Activated CD8-positive, alpha-beta T cell treated with anti-CD3 and anti-CD28 coated beads for 36 hours (primary cell): ENCODE measurements at regions not wholly inside any gene's neighbourhood (a gene's known extent, or its start where the extent isn't known, plus 50 kb on each side); places are given as distances from the start of the nearest gene placed in this dataset.

Source experiments
- ATAC-seq: fragments of 200-7000 bp; cut with Tn5 transposase; one replicate; pipeline ENCODE4 v1.10.0; 2021; ENCODE audit warnings: mild to moderate bottlenecking, moderate library complexity
- CTCF ChIA-PET: fragments of 350-600 bp; sonication (Branson Sonifier 250); formaldehyde crosslinking; loops from one replicate; lab custom pipeline; 2021; ENCODE audit warnings: antibody characterized with exemption; lab: Charles Lee
- POLR2A ChIA-PET: fragments of 350-600 bp; sonication (Branson Sonifier 250); formaldehyde crosslinking; loops from one replicate; lab custom pipeline; 2021; ENCODE audit warnings: antibody characterized with exemption; lab: Charles Lee
- DNase-seq: peaks from one replicate; pipeline ENCODE4 v3.0.0-alpha.2; 2020
- H3K27ac Mint-ChIP-seq: one replicate; pipeline ENCODE4 v1.8.0; 2021; ENCODE audit warnings: mild to moderate bottlenecking, mixed read lengths
- H3K27me3 Mint-ChIP-seq: one replicate; pipeline ENCODE4 v1.8.0; 2021; ENCODE audit warnings: mixed read lengths
- H3K36me3 Mint-ChIP-seq: one replicate; pipeline ENCODE4 v1.8.0; 2021; ENCODE audit warnings: low read depth, mixed read lengths
- H3K4me1 Mint-ChIP-seq: one replicate; pipeline ENCODE4 v1.8.0; 2021; ENCODE audit warnings: low read depth, mixed read lengths
- H3K4me3 Mint-ChIP-seq: one replicate; pipeline ENCODE4 v1.8.0; 2021; ENCODE audit warnings: mild to moderate bottlenecking, moderate library complexity, mixed read lengths
- H3K9me3 Mint-ChIP-seq: one replicate; pipeline ENCODE4 v1.8.0; 2021; ENCODE audit warnings: mixed read lengths
- CTCF ChIP-seq: fragments of 200-600 bp; IDR thresholded peaks from one replicate; pipeline ENCODE4 v1.8.0; 2022; ENCODE audit warnings: antibody characterized with exemption, mild to moderate bottlenecking
- intact Hi-C: fragments of 100-400 bp; cut with micrococcal nuclease; formaldehyde crosslinking; loops from one replicate; pipeline ENCODE4 v1.10.0; 2022

GRCh38 chr3:182682263-182683241 lies 110.8 kb upstream of the ATP11B start:
- H3K4me1 Mint-ChIP-seq: peaks cover 8% of the 10 kb centered on the region
- POLR2A ChIA-PET: interaction anchor here (1.1 kb wide), 1 partner anchor 12 kb away, joined by 3 read pairs; no protein-coding TSS in a partner anchor
- ATAC-seq: peak; percentile 95
- peak; percentile 79 for DNase-seq
- H3K36me3 Mint-ChIP-seq: no peaks in the 10 kb centered on the region
- TF ChIP-seq CTCF: peak; percentile 37
- peaks cover 20% of the 10 kb centered on the region for H3K27me3 Mint-ChIP-seq
- H3K27ac Mint-ChIP-seq: no peak overlapping the region
- intact Hi-C loops: loop anchor here (2.0 kb wide), 1 partner anchor 974 kb away; no protein-coding TSS in a partner anchor
- H3K9me3 Mint-ChIP-seq: no peaks in the 10 kb centered on the region
- CTCF ChIA-PET: interaction anchor here (0.8 to 2.2 kb wide), 22 partner anchors 9 to 1356 kb away, joined by 3 to 11 read pairs (median 4); partner anchors contain the start of gene SOX2
- peak overlapping the region; percentile 51 for H3K4me3 Mint-ChIP-seq

- intact Hi-C loops: loop anchor here (2.0 kb wide), 1 partner anchor 975 kb away; no protein-coding TSS in a partner anchor
- Mint-ChIP-seq H3K27me3 (peaks cover 22% of the 10 kb centered on the region), H3K4me1 (peaks cover 8% of the 10 kb centered on the region), H3K9me3 (no peaks in the 10 kb centered on the region), H3K27ac (no peak overlapping the region), H3K4me3 (peak overlapping the region; percentile 51), H3K36me3 (no peaks in the 10 kb centered on the region)
- ChIA-PET POLR2A (interaction anchor here (0.9 to 1.1 kb wide), 2 partner anchors 11 to 680 kb away, joined by 3 read pairs; no protein-coding TSS in a partner anchor), CTCF (interaction anchor here (0.6 to 2.2 kb wide), 36 partner anchors 8 to 1357 kb away, joined by 3 to 11 read pairs (median 4); partner anchors contain the start of gene SOX2)
- peak; percentile 72 for DNase-seq
- TF ChIP-seq CTCF: peak; percentile 96
- ATAC-seq: peak; percentile 80
Measured at GRCh38 chr3:182683453-182683852, 109.9 kb upstream of the ATP11B start.

- H3K27me3 Mint-ChIP-seq: peaks cover 22% of the 10 kb centered on the region
- no peak for ATAC-seq
Measured at GRCh38 chr3:182683858-182684257, 109.4 kb upstream of the ATP11B start.

GRCh38 chr3:182686033-182686886 lies 107.0 kb upstream of the ATP11B start:
- intact Hi-C loops: no loop called here
- H3K9me3 Mint-ChIP-seq: no peaks in the 10 kb centered on the region
- ChIA-PET POLR2A (interaction anchor here (1.0 kb wide), 1 partner anchor 11 kb away, joined by 3 read pairs; no protein-coding TSS in a partner anchor), CTCF (interaction anchor here (0.6 to 1.2 kb wide), 4 partner anchors 25 to 1359 kb away, joined by 3 to 4 read pairs (median 3); no protein-coding TSS in a partner anchor)
- DNase-seq (no peak), ATAC-seq (no peak)
- H3K27me3 Mint-ChIP-seq: peaks cover 28% of the 10 kb centered on the region
- H3K4me1 Mint-ChIP-seq: peaks cover 8% of the 10 kb centered on the region
- no peak for TF ChIP-seq CTCF
- no peak overlapping the region for H3K4me3 Mint-ChIP-seq
- H3K27ac Mint-ChIP-seq: no peak overlapping the region
- no peaks in the 10 kb centered on the region for H3K36me3 Mint-ChIP-seq

More at GRCh38 chr3:182683858-182684257, 109.4 kb upstream of the ATP11B start:
- TF ChIP-seq CTCF: peak; percentile 30
- no peak overlapping the region for H3K27ac Mint-ChIP-seq
- no peak for DNase-seq
- H3K4me3 Mint-ChIP-seq: no peak overlapping the region
- CTCF ChIA-PET: interaction anchor here (0.6 to 2.2 kb wide), 32 partner anchors 8 to 1357 kb away, joined by 3 to 11 read pairs (median 4); partner anchors contain the start of gene SOX2
- H3K36me3 Mint-ChIP-seq: no peaks in the 10 kb centered on the region
- POLR2A ChIA-PET: interaction anchor here (0.9 kb wide), 1 partner anchor 679 kb away, joined by 3 read pairs; no protein-coding TSS in a partner anchor
- intact Hi-C loops: loop anchor here (2.0 kb wide), 1 partner anchor 975 kb away; no protein-coding TSS in a partner anchor
- H3K9me3 Mint-ChIP-seq: no peaks in the 10 kb centered on the region
- H3K4me1 Mint-ChIP-seq: peaks cover 8% of the 10 kb centered on the region
